H54 (cell line): ENCODE measurements at regions not wholly inside any gene's neighbourhood (a gene's known extent, or its start where the extent isn't known, plus 50 kb on each side); places are given as distances from the start of the nearest gene placed in this dataset.

Experiments used
- DNase-seq: peaks from one replicate; pipeline ENCODE4 v3.0.0; 2011; ENCODE audit warnings: low spot score, mixed read lengths; ENCODE audit not compliant: insufficient read length
- FAIRE-seq: peaks from 3 replicates; lab custom pipeline; 2011; peaks lifted over from hg19 to GRCh38; lab: Jason Lieb, UNC
- POLR2A ChIP-seq: IDR thresholded peaks from 2 replicates; pipeline ENCODE4 v1.6.1; 2011; ENCODE audit warnings: low read depth, mild to moderate bottlenecking, low read length

DNA sequence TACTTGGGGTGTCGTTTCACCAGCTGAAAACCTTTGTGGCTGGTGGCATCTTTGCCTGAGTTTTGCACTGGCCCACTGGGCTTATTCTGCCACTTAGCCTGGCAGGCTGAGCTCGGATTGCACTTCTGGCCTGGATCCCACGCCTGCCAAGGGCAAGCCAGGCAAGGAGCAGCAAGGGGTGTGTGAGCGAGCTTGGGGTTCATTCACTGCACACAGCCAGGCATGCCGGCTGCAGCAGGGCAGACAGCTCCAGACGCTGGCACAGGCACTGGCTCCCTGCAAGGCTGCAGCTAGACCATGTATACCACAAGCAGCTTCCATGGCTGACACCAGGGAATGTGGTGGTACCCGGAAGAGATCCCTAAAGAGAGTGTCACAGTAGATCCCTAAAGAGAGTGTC lies 476.3 kb downstream of the EPHA5 start:
- no peak for TF ChIP-seq POLR2A
- FAIRE-seq (no peak), DNase-seq (no peak)

DNA sequence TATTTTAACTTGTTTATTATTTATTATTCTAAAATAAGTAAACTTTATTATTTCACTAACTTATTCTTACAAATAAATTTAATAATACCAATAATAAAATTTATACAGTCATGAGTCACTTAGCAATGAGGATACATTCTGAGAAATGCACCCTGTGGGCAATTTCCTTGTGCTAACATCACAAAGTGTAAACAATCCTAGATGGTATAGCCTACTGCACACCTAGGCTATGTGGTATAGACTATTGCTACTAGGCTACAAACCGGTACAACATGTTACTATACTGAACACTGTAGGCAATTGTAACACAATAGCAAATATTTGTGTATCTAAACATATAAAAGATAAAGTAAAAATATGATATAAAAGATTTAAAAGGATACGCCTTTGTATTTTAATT lies 479.5 kb downstream of the EPHA5 start:
- DNase-seq: no peak
- no peak for FAIRE-seq
- no peak for TF ChIP-seq POLR2A

DNA sequence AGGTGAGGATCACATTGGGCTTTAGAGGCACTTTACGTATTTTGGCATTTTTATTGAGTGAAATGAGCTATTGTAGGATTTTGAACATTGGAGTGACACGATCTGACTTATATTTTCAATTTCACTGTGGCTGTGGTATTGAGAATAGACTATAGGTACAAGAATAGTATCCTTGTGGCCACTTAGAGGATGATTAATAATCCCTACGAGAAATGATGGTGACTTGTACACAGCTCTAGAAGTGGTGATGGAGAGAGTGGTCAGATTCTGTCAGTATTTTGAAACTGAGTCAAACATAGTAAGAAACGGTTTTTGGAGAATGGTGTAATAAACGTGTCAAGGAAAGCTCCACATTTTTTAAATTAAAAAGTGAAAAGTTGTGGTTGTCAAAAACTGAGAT lies 494.7 kb downstream of the EPHA5 start:
- FAIRE-seq (no peak), DNase-seq (no peak)
- no peak for TF ChIP-seq POLR2A

DNA sequence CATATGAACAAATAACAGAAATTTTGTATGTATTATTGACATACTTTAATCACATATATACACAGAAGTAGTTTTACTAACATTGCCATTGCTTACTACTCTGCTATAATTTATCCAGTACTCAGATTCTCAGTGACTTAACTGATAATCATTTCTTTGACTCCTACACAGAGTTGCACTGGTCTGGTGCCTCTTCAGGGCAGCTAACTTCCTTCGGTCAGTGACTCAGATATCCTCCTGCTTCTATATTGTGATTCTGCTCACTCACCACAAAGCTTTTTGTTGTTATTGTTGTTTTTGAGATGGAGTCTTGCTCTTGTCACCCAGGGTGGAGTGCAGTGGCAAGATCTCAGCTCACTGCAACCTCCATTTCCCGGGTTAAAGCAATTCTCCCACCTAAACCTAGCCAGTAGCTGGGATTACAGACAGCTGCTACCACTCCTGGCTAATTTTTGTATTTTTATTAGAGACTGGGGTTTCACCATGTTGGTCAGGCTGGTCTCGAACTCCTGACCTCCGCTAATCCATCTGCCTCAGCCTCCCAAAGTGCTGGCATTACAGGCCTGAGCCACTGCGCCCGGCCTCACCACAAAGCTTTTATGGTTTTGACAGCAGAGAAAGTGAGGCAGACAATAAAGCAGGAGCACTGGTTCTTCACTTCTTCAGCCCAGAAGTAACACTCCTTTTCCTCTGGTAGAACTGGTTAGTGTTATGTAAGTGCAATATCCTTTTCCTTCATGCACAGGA lies 499.3 kb downstream of the EPHA5 start:
- no peak for DNase-seq
- TF ChIP-seq POLR2A: no peak
- no peak for FAIRE-seq

DNA sequence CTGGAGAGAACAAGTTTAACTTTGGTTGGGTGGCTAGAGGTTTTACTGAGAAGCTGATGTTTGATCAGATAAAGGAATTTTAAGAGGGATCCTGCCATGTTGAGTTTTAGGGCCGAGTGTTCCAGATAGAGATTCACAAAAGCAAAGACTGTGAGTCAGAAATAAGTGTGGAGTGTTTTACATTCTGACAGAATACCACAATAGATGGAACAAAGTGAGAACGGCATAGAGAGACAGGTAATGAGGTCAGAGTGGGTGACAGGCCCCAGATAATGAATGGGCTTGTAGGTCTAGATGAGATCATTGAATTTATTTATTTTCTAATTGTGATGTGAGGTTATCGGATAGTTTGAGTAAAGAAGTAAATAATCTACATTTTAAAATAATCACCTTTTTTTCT lies 502.6 kb downstream of the EPHA5 start:
- no peak for TF ChIP-seq POLR2A
- FAIRE-seq (no peak), DNase-seq (no peak)

DNA sequence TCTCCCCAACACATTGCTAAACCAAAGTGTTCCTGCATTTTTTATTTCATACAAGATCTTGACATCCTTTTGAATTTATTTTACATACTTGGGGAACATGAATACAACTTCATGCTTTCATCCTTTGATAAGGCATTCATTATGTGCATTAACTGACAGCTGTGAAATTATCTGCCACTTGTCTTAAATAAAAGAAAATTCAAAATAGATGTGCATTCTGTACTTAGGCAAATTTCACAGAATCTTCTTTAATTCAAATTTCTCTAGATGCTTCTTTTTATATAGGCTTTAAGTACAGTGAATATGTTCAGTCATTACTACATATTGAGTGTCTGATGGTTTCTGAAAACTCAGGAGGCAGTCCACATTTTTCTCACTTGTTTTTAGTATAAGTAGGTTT lies 518.1 kb downstream of the EPHA5 start:
- no peak for TF ChIP-seq POLR2A
- no peak for FAIRE-seq
- DNase-seq: no peak

DNA sequence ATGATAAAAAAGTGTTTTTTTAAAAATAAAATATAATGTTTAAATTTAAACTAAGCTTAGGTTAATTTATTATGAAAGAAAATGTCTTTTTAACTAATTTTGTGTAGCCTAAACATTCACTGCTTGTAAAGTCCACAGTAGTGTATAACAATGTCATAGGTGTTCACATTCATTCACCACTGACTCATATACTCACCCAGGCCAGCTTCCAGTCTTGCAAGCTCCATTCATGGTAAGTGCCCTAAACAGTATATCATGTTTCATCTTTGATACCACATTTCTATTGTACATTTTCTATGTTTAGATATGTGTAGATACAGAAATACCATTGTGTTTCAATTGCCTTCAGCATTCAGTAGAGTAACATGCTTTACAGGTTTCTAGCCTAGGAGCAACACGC lies 530.3 kb downstream of the EPHA5 start:
- no peak for FAIRE-seq
- no peak for DNase-seq
- no peak for TF ChIP-seq POLR2A

DNA sequence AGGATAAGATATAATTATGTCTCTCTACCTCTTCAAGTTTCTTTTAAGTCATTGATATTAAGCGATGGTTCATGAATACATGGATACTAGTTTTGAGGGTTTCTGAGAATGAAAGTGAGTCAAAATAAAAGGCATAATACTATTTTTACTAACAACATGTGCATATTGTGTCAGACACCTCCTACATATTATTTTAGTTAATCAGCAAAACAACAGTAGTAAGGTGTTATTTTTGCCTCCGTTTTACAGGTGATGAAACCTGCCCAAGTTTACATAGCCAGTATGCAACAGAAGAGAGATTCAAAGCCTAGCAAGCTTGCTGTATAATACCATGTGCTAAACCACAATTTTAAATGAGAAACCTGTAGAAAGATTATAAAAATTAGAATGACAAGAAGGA lies 544.1 kb downstream of the EPHA5 start:
- no peak for FAIRE-seq
- no peak for TF ChIP-seq POLR2A
- no peak for DNase-seq

DNA sequence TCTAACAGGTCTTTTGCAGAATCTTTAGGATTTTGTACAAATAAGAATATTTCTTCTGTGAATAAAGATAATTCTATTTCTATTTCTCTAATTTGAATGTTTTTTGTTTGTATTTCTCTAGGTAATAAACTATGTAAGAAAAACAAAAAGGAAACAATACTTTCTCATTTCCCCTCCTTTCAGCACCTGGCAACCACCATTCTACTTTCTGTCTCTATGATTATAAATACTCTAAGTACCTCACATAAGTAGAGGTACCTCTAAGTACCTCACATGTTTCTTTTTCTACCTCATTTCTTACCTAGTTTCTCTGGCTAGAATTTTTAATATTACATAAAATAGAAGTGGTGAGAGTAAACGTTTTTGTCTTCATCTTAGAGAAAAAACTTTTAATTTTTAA lies 550.0 kb downstream of the EPHA5 start:
- TF ChIP-seq POLR2A: no peak
- FAIRE-seq: no peak

DNA sequence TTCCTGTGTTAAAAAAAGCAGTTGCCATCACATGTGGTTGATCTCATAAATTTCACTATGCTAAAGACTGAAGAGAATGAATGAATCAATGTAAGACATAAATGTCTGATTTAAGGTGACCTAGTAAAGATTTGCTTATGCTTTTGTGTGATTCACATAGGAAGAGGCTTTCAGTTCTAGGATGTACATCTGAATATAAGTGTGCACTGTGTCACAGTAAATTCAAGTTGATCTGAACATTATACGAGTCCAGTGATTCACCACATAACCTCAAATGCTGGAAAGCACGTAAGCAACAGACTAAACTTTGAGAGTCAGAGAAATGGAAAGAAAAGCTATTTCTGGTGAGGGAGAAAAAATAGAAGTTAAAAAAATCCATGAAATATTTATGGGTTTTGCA lies 567.9 kb downstream of the EPHA5 start:
- no peak for TF ChIP-seq POLR2A
- no peak for DNase-seq
- no peak for FAIRE-seq

More for the DNA sequence above, 550.0 kb downstream of the EPHA5 start:
- no peak for DNase-seq

DNA sequence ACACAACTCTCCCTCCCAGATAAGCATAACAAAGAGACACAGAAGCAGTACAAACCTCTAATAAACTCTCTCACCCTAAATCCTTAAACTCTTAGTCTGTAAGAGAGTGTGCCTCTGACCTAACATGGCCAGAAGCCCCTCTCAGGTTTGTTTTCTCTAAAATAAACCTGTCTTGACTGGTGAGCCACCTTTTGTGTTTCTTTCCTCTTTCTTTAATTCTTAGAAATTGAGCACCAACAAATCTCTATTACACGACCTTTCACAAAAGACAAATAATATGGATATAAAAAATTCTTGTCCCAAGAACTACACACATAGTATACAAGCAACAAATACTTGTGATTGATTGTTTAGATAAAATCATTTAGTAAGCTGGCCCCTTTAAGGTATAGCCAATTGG lies 573.7 kb downstream of the EPHA5 start:
- TF ChIP-seq POLR2A: no peak
- DNase-seq: no peak
- no peak for FAIRE-seq

DNA sequence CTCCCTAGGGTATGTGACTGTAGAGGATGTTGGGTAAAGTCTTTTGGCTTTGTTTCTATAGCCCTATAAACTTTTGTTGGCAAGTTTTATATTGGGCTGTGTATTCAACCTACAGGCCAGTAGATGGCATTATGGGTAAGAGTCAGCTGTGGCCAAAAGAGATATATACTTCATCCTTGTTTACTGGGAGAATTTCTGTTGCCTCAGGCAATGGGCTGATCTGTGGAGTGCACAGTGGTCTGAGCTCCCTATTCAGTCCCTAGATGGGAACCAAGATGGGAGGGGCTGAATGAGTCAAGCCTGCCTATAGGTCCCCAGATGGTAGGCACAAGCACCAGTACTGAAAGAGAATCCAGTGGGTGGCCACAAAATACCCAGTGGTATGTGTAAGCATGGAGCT lies 580.6 kb downstream of the EPHA5 start:
- TF ChIP-seq POLR2A: no peak
- FAIRE-seq (no peak), DNase-seq (no peak)

DNA sequence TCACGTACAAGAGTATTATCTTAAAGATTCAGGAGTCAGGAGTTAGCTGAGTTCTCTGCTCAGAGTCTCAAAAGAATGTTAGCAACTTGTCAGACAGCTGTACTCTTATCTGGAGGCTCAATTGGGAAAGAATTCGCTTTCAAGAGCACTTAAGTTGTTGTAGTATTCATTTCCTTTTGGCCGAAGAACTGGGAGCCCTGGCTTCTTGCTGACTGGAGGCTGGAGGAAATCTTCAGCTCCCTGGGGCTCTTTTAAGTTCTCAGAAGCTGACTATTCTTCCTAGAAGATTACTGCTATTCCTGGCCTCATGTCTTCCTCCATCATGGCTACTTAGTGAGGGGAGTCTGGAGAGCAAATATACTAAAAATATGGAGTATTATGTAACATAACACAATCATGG lies 587.2 kb downstream of the EPHA5 start:
- DNase-seq: no peak
- no peak for TF ChIP-seq POLR2A
- no peak for FAIRE-seq

DNA sequence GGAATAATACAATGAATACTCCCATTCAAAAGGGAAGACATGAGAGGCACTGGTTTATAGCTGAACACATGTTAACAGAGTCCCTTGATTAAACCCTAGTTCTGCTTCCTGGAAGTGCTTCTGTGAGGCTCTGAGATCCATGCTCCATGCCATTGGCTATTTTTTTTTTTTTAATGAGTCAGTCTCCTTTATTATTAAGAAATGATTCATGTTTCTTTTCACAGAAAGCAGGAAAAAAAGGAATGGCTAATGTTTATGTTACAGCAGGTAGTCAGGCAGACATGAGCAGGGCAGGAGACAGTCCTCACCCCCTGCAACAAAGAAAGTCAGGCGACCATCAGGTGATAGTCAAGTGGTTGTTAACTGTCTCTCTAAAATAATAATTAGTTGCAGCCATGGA lies 598.7 kb downstream of the EPHA5 start:
- FAIRE-seq: no peak
- no peak for TF ChIP-seq POLR2A
- DNase-seq: no peak

DNA sequence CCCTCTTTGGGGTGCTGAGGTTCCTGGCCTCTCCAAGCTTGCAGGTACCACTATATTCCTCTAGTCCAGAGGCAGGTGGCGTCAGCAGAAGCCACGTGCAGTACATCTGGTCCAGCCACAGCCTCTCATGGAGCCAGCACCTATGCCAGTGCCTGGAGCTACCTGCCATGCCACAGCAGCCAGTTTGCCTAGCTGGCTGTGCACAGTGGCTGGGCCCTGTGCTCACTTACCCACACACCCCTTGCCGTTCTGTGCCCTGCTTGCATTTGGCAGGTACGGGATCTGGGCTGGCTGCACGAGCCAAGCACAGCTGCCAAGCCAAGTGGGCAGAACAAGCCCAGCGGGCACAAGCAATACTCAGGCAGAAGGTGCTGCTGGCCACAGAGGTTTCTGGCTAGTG lies 601.1 kb downstream of the EPHA5 start:
- TF ChIP-seq POLR2A: no peak
- no peak for DNase-seq
- FAIRE-seq: no peak
